ENCODE measurements at regions not wholly inside any gene's neighbourhood (a gene's known extent, or its start where the extent isn't known, plus 50 kb on each side); places are given as distances from the start of the nearest gene placed in this dataset.

- DNase-seq = no peak
These were observed 402.6 kb downstream of the EIPR1 start for GRCh38 chr2:2974982-2975381.

- peak; percentile 30 for DNase-seq
These were observed 417.0 kb downstream of the EIPR1 start for GRCh38 chr2:2960441-2961133.

- no peak for DNase-seq
These were observed 427.1 kb downstream of the EIPR1 start for GRCh38 chr2:2950403-2950952.

GRCh38 chr2:2947406-2947805 is 430.2 kb downstream of the EIPR1 start:
- no peak for DNase-seq

- no peak for DNase-seq
These were observed 434.7 kb downstream of the EIPR1 start for GRCh38 chr2:2942906-2943305.

- DNase-seq = no peak
These were observed 435.4 kb downstream of the EIPR1 start for GRCh38 chr2:2942225-2942624.

- DNase-seq = no peak
These were observed 436.4 kb downstream of the EIPR1 start for GRCh38 chr2:2941205-2941604.

- DNase-seq = no peak
These were observed 436.9 kb downstream of the EIPR1 start for GRCh38 chr2:2940702-2941101.

GRCh38 chr2:2940061-2940460 is 437.6 kb downstream of the EIPR1 start:
- no peak for DNase-seq

- no peak for DNase-seq
These were observed 438.4 kb downstream of the EIPR1 start for GRCh38 chr2:2939078-2939795.

GRCh38 chr2:2938481-2938880 is 439.1 kb downstream of the EIPR1 start:
- DNase-seq = no peak

- DNase-seq = no peak
These were observed 442.0 kb downstream of the EIPR1 start for GRCh38 chr2:2935445-2936149.

- peak; percentile 40 for DNase-seq
These were observed 444.2 kb downstream of the EIPR1 start for GRCh38 chr2:2933426-2933825.

GRCh38 chr2:2932692-2933305 is 444.8 kb downstream of the EIPR1 start:
- DNase-seq = no peak

- no peak for DNase-seq
These were observed 445.4 kb downstream of the EIPR1 start for GRCh38 chr2:2932189-2932588.

- no peak for DNase-seq
These were observed 446.1 kb downstream of the EIPR1 start for GRCh38 chr2:2931318-2932075.

GRCh38 chr2:2930841-2931240 is 446.8 kb downstream of the EIPR1 start:
- DNase-seq = no peak

- DNase-seq = no peak
These were observed 450.8 kb downstream of the EIPR1 start for GRCh38 chr2:2926858-2927175.

- DNase-seq = no peak
These were observed 451.4 kb downstream of the EIPR1 start for GRCh38 chr2:2926009-2926857.

- no peak for DNase-seq
These were observed 455.5 kb downstream of the EIPR1 start for GRCh38 chr2:2922156-2922555.

GRCh38 chr2:2921011-2921720 is 456.5 kb downstream of the EIPR1 start:
- no peak for DNase-seq
